ENCODE measurements at regions not wholly inside any gene's neighbourhood (a gene's known extent, or its start where the extent isn't known, plus 50 kb on each side); places are given as distances from the start of the nearest gene placed in this dataset.

- DNase-seq (ENCODE audit: low spot score) = no peak
- TF ChIP-seq, protein P1, sequence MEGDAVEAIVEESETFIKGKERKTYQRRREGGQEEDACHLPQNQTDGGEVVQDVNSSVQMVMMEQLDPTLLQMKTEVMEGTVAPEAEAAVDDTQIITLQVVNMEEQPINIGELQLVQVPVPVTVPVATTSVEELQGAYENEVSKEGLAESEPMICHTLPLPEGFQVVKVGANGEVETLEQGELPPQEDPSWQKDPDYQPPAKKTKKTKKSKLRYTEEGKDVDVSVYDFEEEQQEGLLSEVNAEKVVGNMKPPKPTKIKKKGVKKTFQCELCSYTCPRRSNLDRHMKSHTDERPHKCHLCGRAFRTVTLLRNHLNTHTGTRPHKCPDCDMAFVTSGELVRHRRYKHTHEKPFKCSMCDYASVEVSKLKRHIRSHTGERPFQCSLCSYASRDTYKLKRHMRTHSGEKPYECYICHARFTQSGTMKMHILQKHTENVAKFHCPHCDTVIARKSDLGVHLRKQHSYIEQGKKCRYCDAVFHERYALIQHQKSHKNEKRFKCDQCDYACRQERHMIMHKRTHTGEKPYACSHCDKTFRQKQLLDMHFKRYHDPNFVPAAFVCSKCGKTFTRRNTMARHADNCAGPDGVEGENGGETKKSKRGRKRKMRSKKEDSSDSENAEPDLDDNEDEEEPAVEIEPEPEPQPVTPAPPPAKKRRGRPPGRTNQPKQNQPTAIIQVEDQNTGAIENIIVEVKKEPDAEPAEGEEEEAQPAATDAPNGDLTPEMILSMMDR (IDR thresholded peaks at IDR 0.05; ENCODE audit: extremely low read depth, missing control alignments) = no peak
Observed at GRCh38 chr12:114894076-114894475, 210.1 kb upstream of the TBX3 start.

GRCh38 chr12:114888928-114889584 is 205.1 kb upstream of the TBX3 start:
- no peak for DNase-seq (ENCODE audit: low spot score)

GRCh38 chr12:114888448-114888847 is 204.5 kb upstream of the TBX3 start:
- TF ChIP-seq, protein P1 (IDR thresholded peaks at IDR 0.05; ENCODE audit: extremely low read depth, missing control alignments) = no peak
- DNase-seq (ENCODE audit: low spot score) = no peak

More at GRCh38 chr12:114888928-114889584, 205.1 kb upstream of the TBX3 start:
- TF ChIP-seq, protein P1 (IDR thresholded peaks at IDR 0.05; ENCODE audit: extremely low read depth, missing control alignments) = no peak

DNA sequence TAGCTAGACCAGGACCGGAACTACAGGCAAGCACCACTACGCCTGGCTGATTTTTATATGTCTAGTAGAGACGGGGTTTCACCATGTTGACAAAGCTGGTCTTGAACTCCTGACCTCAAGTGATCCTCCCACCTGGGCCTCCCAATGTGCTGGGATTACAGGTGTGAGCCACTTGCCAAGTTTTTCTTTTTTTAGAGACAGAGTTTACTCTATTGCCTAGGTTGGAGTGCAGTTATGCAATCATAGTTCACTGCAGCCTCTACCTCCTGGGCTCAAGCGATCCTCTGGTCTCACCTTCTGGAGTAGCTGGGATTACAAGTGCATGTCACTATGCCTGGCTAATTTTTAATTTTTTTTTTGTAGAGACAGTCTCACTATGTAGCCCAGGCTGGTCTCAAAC is 201.5 kb upstream of the TBX3 start:
- TF ChIP-seq, protein P1 (IDR thresholded peaks at IDR 0.05; ENCODE audit: extremely low read depth, missing control alignments) = no peak
- DNase-seq (ENCODE audit: low spot score) = no peak

DNA sequence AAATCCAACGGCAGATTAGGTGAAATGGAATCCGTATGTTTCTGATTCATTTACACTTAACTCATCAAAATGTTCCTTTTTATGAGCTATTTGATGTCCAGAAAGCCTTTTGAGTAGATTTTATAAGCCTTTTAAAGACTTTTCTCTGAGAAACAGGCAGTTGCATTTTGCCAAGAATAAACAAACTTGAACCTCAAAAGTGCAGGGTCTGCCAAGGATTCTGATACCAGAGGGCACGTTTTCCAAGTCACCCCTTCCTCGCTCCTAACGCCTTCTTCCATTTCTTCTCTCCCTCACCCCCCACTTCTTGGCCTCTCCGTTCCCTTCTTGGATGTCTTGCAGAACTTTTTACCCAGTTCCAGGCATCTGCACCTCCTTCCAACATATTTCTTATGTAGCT is 200.6 kb upstream of the TBX3 start:
- TF ChIP-seq, protein P1 (IDR thresholded peaks at IDR 0.05; ENCODE audit: extremely low read depth, missing control alignments) = no peak
- no peak for DNase-seq (ENCODE audit: low spot score)

GRCh38 chr12:114882083-114882482 is 198.1 kb upstream of the TBX3 start:
- no peak for DNase-seq (ENCODE audit: low spot score)
- TF ChIP-seq, protein P1 (IDR thresholded peaks at IDR 0.05; ENCODE audit: extremely low read depth, missing control alignments) = no peak

- no peak for DNase-seq (ENCODE audit: low spot score)
- TF ChIP-seq, protein P1 (IDR thresholded peaks at IDR 0.05; ENCODE audit: extremely low read depth, missing control alignments) = no peak
Observed at GRCh38 chr12:114879354-114879753, 195.4 kb upstream of the TBX3 start.

Data from GM20000 (cell line).